Adrenal gland (tissue), 9 donors: ENCODE measurements at regions not wholly inside any gene's neighbourhood (a gene's known extent, or its start where the extent isn't known, plus 50 kb on each side); places are given as distances from the start of the nearest gene placed in this dataset.

Experiments used
- DNase-seq, 7 donors: peaks; one replicate each; pipeline ENCODE4 v3.0.0-alpha.2; 2019 to 2020
- H3K27ac ChIP-seq, 5 donors: fragments of 200-600 bp; sonication (generic) in 4 of 5; 1 replicate in 3 of 5; 2 replicates in 2 of 5; pipeline versions ENCODE4 v1.5.1 to v1.8.0; 2016 to 2020; ENCODE audit warnings: mild to moderate bottlenecking in 1 of 5
- H3K27me3 ChIP-seq: fragments of 200-600 bp; 2 replicates; pipeline ENCODE4 v1.8.0; 2021
- H3K36me3 ChIP-seq, 2 donors: fragments of 200-600 bp; replicated peaks in 1 of 2; 1 replicate in 1 of 2; 2 replicates in 1 of 2; pipeline versions ENCODE4 v1.5.1 to v1.8.0; 2018 to 2022
- H3K4me1 ChIP-seq, 2 donors: fragments of 200-600 bp; replicated peaks in 1 of 2; 1 replicate in 1 of 2; 2 replicates in 1 of 2; pipeline versions ENCODE4 v1.5.1 to v1.8.0; 2018 to 2021
- H3K4me3 ChIP-seq, 4 donors: fragments of 200-600 bp; sonication (generic) in 3 of 4; one replicate each; pipeline ENCODE4 v1.5.1; 2016 to 2018
- H3K9me3 ChIP-seq, 3 donors: fragments of 200-600 bp; sonication (generic) in 1 of 3; replicated peaks in 1 of 3; 1 replicate in 2 of 3; 2 replicates in 1 of 3; pipeline versions ENCODE4 v1.5.1 to v1.8.0; 2016 to 2021
- CTCF ChIP-seq, 6 experiments: fragments of 450-650 bp in 4 of 6; fragments of 200-600 bp in 2 of 6; sonication (generic) in 1 of 6; IDR thresholded peaks; 1 replicate in 5 of 6; 2 replicates in 1 of 6; pipeline versions ENCODE4 v1.5.1 to v1.8.0; 2016 to 2021; ENCODE audit warnings: antibody characterized with exemption in 6 of 6, mild to moderate bottlenecking in 2 of 6, moderate library complexity in 1 of 6
- POLR2A ChIP-seq, 2 donors: fragments of 450-650 bp; IDR thresholded peaks; one replicate each; pipeline ENCODE4 v1.6.1; 2017; ENCODE audit warnings: antibody characterized with exemption in 2 of 2, mild to moderate bottlenecking in 2 of 2, moderate library complexity in 1 of 2
- whole genome bisulfite sequencing, 4 donors: extraction: QIAGEN DNeasy Blood & Tissue Kit in 2 of 4; methylation state at CpG; one replicate each; pipeline versions ENCODE4 v1.1.5 to v1.1.7; 2013 to 2017; 5-methylcytosine and 5-hydroxymethylcytosine counted together
- intact Hi-C, 2 donors: fragments of 100-400 bp; cut with DNase I; formaldehyde crosslinking; loops; one replicate each; pipeline versions ENCODE4 v1.14.1 to v1.15.0; 2022 to 2023
- donor health status: healthy with polysubstance abuse.
- donor health status: Bipolar disorder and iron deficiency.
- donor health status: DM: yes; HTN: yes; CAD: no.
- donor health status: DM: no; HTN: no; CAD: no.
- donor health status: DM: no; HTN: no; CAD: no.

GRCh38 chrX:98568795-98569194, 1685.1 kb downstream of the RPA4 start:
- no peak for DNase-seq
- 37 to 62% (median 53%) methylated on average over 2 of the region's 2 CpGs for whole genome bisulfite sequencing, 4 donors
- Histone ChIP-seq H3K9me3 (no peaks in the 10 kb centered on the region), H3K27ac (no peak overlapping the region), H3K4me3 (no peak overlapping the region), H3K4me1 (no peaks in the 10 kb centered on the region), H3K36me3 (no peaks in the 10 kb centered on the region), H3K27me3 (peaks cover 6% of the 10 kb centered on the region)
- intact Hi-C loops: no loop called here
- TF ChIP-seq POLR2A (IDR thresholded peaks at IDR 0.05) (no peak), CTCF (IDR thresholded peaks at IDR 0.05) (no peak)

GRCh38 chrX:98605941-98606340, 1722.2 kb downstream of the RPA4 start:
- WGBS, 4 donors: 24 to 50% (median 32%) methylated on average over 1 of the region's 1 CpG
- TF ChIP-seq POLR2A (IDR thresholded peaks at IDR 0.05) (no peak), CTCF (IDR thresholded peaks at IDR 0.05) (no peak)
- intact Hi-C loops: no loop called here

DNA sequence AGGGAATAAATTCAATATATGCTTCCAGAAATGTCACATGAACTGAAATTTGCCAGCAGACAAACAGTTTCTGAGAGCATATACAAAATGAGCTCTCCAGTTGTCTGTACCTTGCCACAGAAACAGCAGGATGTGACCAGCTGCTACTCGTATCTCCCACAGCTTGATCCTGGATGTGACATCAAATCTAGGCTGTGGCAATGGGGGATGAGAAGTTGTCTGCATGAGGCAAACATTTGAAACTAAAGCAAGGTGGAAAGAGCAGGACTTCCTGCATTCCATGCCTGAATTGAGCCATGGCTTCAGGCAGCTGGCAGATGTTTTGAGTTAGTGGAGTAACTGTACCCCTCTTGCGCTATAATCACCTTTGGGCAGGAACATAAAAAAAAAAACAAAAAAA, 1724.0 kb downstream of the RPA4 start:
- no peak for TF ChIP-seq POLR2A (IDR thresholded peaks at IDR 0.05)
- no peak for TF ChIP-seq CTCF (IDR thresholded peaks at IDR 0.05)
- Histone ChIP-seq H3K27ac (no peak overlapping the region), H3K36me3 (no peaks in the 10 kb centered on the region), H3K27me3 (no peaks in the 10 kb centered on the region), H3K4me1 (no peaks in the 10 kb centered on the region), H3K9me3 (no peaks in the 10 kb centered on the region), H3K4me3 (no peak overlapping the region)
- no peak for DNase-seq
- 60 to 67% (median 65%) methylated on average over 2 of the region's 2 CpGs for WGBS, 4 donors
- intact Hi-C loops: no loop called here

More at GRCh38 chrX:98605941-98606340, 1722.2 kb downstream of the RPA4 start:
- H3K4me1 ChIP-seq: no peaks in the 10 kb centered on the region
- no peaks in the 10 kb centered on the region for H3K9me3 ChIP-seq
- H3K27me3 ChIP-seq: no peaks in the 10 kb centered on the region
- no peak overlapping the region for H3K4me3 ChIP-seq
- H3K27ac ChIP-seq: no peak overlapping the region
- no peak for DNase-seq
- H3K36me3 ChIP-seq: no peaks in the 10 kb centered on the region

GRCh38 chrX:98627645-98628044, 1743.9 kb downstream of the RPA4 start:
- no peak overlapping the region for H3K4me3 ChIP-seq

More at GRCh38 chrX:98627645-98628044, 1743.9 kb downstream of the RPA4 start:
- DNase-seq: no peak
- Histone ChIP-seq H3K27me3 (peaks cover 6% of the 10 kb centered on the region), H3K9me3 (no peaks in the 10 kb centered on the region), H3K27ac (no peak overlapping the region), H3K4me1 (no peaks in the 10 kb centered on the region), H3K36me3 (no peaks in the 10 kb centered on the region)
- intact Hi-C loops: no loop called here
- TF ChIP-seq POLR2A (IDR thresholded peaks at IDR 0.05) (no peak), CTCF (IDR thresholded peaks at IDR 0.05) (no peak)
